Liver (tissue), 8 donors: ENCODE measurements at regions not wholly inside any gene's neighbourhood (a gene's known extent, or its start where the extent isn't known, plus 50 kb on each side); places are given as distances from the start of the nearest gene placed in this dataset.

Source experiments
- DNase-seq: peaks from one replicate; pipeline ENCODE4 v3.0.0-alpha.2; 2017; ENCODE audit warnings: low spot score
- H3K27ac ChIP-seq, 2 donors: one replicate each; pipeline ENCODE4 v1.7.0; 2013; ENCODE audit warnings: inconsistent platforms in 2 of 2, low read length in 2 of 2, control low read depth in 1 of 2, low read depth in 1 of 2, mild to moderate bottlenecking in 1 of 2
- H3K27me3 ChIP-seq, 4 donors: one replicate each; pipeline versions ENCODE4 v1.6.1 to v1.7.0; 2013; ENCODE audit warnings: low read length in 3 of 4, inconsistent platforms in 1 of 4, mild to moderate bottlenecking in 1 of 4, moderate library complexity in 1 of 4; ENCODE audit not compliant: control insufficient read depth in 4 of 4, insufficient read depth in 4 of 4
- H3K36me3 ChIP-seq, 4 donors: one replicate each; pipeline versions ENCODE4 v1.6.1 to v1.7.0; 2013; ENCODE audit warnings: low read length in 3 of 4, mild to moderate bottlenecking in 3 of 4, low read depth in 1 of 4, moderate library complexity in 1 of 4; ENCODE audit not compliant: control insufficient read depth in 4 of 4, insufficient read depth in 3 of 4
- H3K4me1 ChIP-seq, 4 donors: one replicate each; pipeline versions ENCODE4 v1.6.1 to v1.7.0; 2013; ENCODE audit warnings: low read length in 3 of 4, mild to moderate bottlenecking in 3 of 4, moderate library complexity in 1 of 4; ENCODE audit not compliant: control insufficient read depth in 4 of 4, insufficient read depth in 4 of 4
- H3K4me3 ChIP-seq, 3 donors: one replicate each; pipeline versions ENCODE4 v1.6.1 to v1.7.0; 2013; ENCODE audit warnings: low read length in 3 of 3, control low read depth in 1 of 3, low read depth in 1 of 3, mild to moderate bottlenecking in 1 of 3
- H3K9ac ChIP-seq, 2 donors: one replicate each; pipeline ENCODE4 v1.7.0; 2013; ENCODE audit warnings: low read length in 2 of 2, mild to moderate bottlenecking in 2 of 2, moderate library complexity in 2 of 2, control low read depth in 1 of 2, low read depth in 1 of 2
- H3K9me3 ChIP-seq, 4 donors: one replicate each; pipeline versions ENCODE4 v1.6.1 to v1.7.0; 2013; ENCODE audit warnings: low read length in 3 of 4; ENCODE audit not compliant: control insufficient read depth in 4 of 4
- EGR1 ChIP-seq, 2 donors: IDR thresholded peaks; 2 replicates each; pipeline ENCODE4 v1.6.1; 2016 to 2018; ENCODE audit warnings: antibody characterized with exemption in 2 of 2, low read depth in 2 of 2
- FOXA2 ChIP-seq: IDR thresholded peaks from 2 replicates; pipeline ENCODE4 v1.6.1; 2016; ENCODE audit warnings: antibody characterized with exemption
- GABPA ChIP-seq, 2 donors: IDR thresholded peaks in 1 of 2; conservative IDR thresholded peaks in 1 of 2; 2 replicates each; pipeline ENCODE4 v1.6.1; 2016; ENCODE audit warnings: antibody characterized with exemption in 2 of 2, mild to moderate bottlenecking in 1 of 2, moderate library complexity in 1 of 2
- HNF4A ChIP-seq, 2 donors: conservative IDR thresholded peaks; 2 replicates each; pipeline ENCODE4 v1.6.1; 2016; ENCODE audit warnings: antibody characterized with exemption in 2 of 2, mild to moderate bottlenecking in 2 of 2
- HNF4G ChIP-seq: IDR thresholded peaks from 2 replicates; pipeline ENCODE4 v1.6.1; 2016; ENCODE audit warnings: antibody characterized with exemption
- JUND ChIP-seq, 2 donors: IDR thresholded peaks; 2 replicates each; pipeline ENCODE4 v1.6.1; 2016; ENCODE audit warnings: antibody characterized with exemption in 2 of 2
- NR2F2 ChIP-seq: IDR thresholded peaks from 2 replicates; pipeline ENCODE4 v1.6.1; 2016; ENCODE audit warnings: antibody characterized with exemption
- RAD21 ChIP-seq, 2 donors: IDR thresholded peaks; 2 replicates each; pipeline ENCODE4 v1.6.1; 2016; ENCODE audit warnings: antibody characterized with exemption in 2 of 2, mild to moderate bottlenecking in 2 of 2
- RXRA ChIP-seq, 2 donors: IDR thresholded peaks; 2 replicates each; pipeline ENCODE4 v1.6.1; 2017 to 2018; ENCODE audit warnings: antibody characterized with exemption in 2 of 2, mild to moderate bottlenecking in 1 of 2
- SP1 ChIP-seq: IDR thresholded peaks from 2 replicates; pipeline ENCODE4 v1.6.1; 2018; ENCODE audit warnings: antibody characterized with exemption, mild to moderate bottlenecking
- YY1 ChIP-seq: IDR thresholded peaks from 2 replicates; pipeline ENCODE4 v1.6.1; 2016; ENCODE audit warnings: antibody characterized with exemption, mild to moderate bottlenecking
- WGBS: extraction: QIAGEN DNeasy Blood & Tissue Kit; methylation state at CpG from one replicate; pipeline ENCODE4 v1.1.7; 2013; 5-methylcytosine and 5-hydroxymethylcytosine counted together
- TF ChIP-seq, protein P1 (sequence below): IDR thresholded peaks from 2 replicates; pipeline ENCODE4 v1.6.1; 2016; ENCODE audit warnings: antibody characterized with exemption
- TF ChIP-seq, protein P2 (sequence below): IDR thresholded peaks from 2 replicates; pipeline ENCODE4 v1.6.1; 2016; ENCODE audit warnings: antibody characterized with exemption
- TF ChIP-seq, protein P3 (sequence below): IDR thresholded peaks from 2 replicates; pipeline ENCODE4 v1.6.1; 2016; ENCODE audit warnings: antibody characterized with exemption, mild to moderate bottlenecking
- TF ChIP-seq, protein P4 (sequence below): fragments of 150-350 bp; IDR thresholded peaks from 2 replicates; pipeline ENCODE4 v1.5.1; 2017; ENCODE audit warnings: improper control_type of control experiment, low read depth, low read length; ENCODE audit not compliant: missing input control
- donor health status: healthy.
- donor health status: healthy.
- donor health status: healthy.
- donor health status: healthy.
- donor health status: healthy.

DNA sequence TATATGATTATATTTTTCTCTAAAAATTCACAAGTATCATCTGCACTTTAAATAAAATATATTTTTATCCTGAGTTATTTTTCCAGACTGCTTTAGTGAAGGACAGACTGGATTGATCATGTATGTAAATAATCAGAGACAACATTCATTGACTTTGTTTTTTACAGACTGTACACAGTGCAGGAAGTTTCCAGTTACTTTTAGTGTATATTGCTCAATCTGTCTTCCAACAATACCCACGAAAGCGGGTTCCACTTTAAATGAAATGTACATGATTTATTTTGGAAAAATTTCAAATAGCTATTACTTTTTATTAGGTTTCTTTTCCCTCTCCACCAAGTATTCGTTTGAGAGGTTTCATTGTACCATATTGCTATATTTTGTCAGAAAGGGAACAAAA lies 497.0 kb downstream of the FSCB start (continued):
- TF ChIP-seq, protein P1, sequence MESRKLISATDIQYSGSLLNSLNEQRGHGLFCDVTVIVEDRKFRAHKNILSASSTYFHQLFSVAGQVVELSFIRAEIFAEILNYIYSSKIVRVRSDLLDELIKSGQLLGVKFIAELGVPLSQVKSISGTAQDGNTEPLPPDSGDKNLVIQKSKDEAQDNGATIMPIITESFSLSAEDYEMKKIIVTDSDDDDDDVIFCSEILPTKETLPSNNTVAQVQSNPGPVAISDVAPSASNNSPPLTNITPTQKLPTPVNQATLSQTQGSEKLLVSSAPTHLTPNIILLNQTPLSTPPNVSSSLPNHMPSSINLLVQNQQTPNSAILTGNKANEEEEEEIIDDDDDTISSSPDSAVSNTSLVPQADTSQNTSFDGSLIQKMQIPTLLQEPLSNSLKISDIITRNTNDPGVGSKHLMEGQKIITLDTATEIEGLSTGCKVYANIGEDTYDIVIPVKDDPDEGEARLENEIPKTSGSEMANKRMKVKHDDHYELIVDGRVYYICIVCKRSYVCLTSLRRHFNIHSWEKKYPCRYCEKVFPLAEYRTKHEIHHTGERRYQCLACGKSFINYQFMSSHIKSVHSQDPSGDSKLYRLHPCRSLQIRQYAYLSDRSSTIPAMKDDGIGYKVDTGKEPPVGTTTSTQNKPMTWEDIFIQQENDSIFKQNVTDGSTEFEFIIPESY: no peak
- no peak for TF ChIP-seq NR2F2

DNA sequence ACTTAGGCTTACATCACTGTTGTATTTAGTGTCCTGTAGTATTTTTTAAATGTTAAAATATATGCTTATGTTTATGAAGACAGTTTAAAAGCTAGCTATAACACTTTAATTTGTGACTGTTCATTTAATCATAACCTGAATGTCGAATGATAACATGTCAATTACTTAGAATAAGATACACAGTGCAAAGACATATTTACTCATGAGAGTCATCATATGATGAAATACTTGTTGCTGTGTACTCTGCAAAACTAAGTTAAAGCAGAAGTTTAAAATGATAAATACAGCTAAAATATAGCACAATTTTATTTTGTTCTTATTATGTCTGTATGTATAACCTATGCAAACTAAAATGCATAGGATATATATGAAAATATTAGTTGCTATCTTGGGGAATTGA lies 497.4 kb downstream of the FSCB start:
- DNase-seq: no peak
- H3K9ac ChIP-seq: no peak overlapping the region
- H3K4me1 ChIP-seq: peaks cover 0 to 16% (median 7%) of the 10 kb centered on the region in 4 donors
- WGBS: 11% methylated on average over 1 of the region's 1 CpG
- peak overlapping the region; percentile 72 to 80 for H3K27ac ChIP-seq
- no peaks in the 10 kb centered on the region for H3K9me3 ChIP-seq
- no peaks in the 10 kb centered on the region for H3K36me3 ChIP-seq
- TF ChIP-seq HNF4A (conservative IDR thresholded peaks at IDR 0.05) (peak; percentile 23 to 36), EGR1 (IDR thresholded peaks at IDR 0.05; ENCODE audit: low read depth in 2 of 2) (no peak), RAD21 (IDR thresholded peaks at IDR 0.05) (no peak), HNF4G (no peak), GABPA (IDR thresholded peaks at IDR 0.05 in 1 of 2, conservative IDR thresholded peaks at IDR 0.05 in 1 of 2) (no peak), RXRA (IDR thresholded peaks at IDR 0.05) (no peak), YY1 (no peak), JUND (IDR thresholded peaks at IDR 0.05) (peak in 1 of 2 donors; percentile 37), FOXA2 (peak; percentile 59)
- TF ChIP-seq, protein P2, sequence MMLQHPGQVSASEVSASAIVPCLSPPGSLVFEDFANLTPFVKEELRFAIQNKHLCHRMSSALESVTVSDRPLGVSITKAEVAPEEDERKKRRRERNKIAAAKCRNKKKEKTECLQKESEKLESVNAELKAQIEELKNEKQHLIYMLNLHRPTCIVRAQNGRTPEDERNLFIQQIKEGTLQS: peak; percentile 53
- TF ChIP-seq, protein P3, sequence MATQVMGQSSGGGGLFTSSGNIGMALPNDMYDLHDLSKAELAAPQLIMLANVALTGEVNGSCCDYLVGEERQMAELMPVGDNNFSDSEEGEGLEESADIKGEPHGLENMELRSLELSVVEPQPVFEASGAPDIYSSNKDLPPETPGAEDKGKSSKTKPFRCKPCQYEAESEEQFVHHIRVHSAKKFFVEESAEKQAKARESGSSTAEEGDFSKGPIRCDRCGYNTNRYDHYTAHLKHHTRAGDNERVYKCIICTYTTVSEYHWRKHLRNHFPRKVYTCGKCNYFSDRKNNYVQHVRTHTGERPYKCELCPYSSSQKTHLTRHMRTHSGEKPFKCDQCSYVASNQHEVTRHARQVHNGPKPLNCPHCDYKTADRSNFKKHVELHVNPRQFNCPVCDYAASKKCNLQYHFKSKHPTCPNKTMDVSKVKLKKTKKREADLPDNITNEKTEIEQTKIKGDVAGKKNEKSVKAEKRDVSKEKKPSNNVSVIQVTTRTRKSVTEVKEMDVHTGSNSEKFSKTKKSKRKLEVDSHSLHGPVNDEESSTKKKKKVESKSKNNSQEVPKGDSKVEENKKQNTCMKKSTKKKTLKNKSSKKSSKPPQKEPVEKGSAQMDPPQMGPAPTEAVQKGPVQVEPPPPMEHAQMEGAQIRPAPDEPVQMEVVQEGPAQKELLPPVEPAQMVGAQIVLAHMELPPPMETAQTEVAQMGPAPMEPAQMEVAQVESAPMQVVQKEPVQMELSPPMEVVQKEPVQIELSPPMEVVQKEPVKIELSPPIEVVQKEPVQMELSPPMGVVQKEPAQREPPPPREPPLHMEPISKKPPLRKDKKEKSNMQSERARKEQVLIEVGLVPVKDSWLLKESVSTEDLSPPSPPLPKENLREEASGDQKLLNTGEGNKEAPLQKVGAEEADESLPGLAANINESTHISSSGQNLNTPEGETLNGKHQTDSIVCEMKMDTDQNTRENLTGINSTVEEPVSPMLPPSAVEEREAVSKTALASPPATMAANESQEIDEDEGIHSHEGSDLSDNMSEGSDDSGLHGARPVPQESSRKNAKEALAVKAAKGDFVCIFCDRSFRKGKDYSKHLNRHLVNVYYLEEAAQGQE: no peak
- TF ChIP-seq, protein P1: no peak
- H3K4me3 ChIP-seq: no peak overlapping the region
- no peaks in the 10 kb centered on the region for H3K27me3 ChIP-seq

DNA sequence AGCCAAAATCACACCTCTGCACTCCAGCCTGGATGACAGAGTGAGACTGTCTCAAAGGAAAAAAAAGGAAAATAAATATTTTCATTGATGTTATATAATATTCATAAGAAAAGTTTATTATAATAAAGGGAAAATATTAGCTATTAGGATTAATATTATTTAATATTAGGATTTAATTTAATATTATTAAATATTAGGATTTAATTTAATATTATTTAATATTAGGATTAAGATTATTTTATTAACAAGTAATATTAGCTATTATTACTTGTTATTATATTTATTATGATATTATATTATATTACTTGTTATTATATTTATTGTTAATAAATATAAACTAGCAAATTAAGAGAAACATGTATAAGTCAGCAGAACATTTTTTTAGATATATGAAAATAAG lies 518.1 kb downstream of the FSCB start:
- H3K4me3 ChIP-seq: no peak overlapping the region
- H3K9ac ChIP-seq: no peak overlapping the region
- H3K4me1 ChIP-seq: no peaks in the 10 kb centered on the region
- TF ChIP-seq, protein P2: no peak
- TF ChIP-seq, protein P4, sequence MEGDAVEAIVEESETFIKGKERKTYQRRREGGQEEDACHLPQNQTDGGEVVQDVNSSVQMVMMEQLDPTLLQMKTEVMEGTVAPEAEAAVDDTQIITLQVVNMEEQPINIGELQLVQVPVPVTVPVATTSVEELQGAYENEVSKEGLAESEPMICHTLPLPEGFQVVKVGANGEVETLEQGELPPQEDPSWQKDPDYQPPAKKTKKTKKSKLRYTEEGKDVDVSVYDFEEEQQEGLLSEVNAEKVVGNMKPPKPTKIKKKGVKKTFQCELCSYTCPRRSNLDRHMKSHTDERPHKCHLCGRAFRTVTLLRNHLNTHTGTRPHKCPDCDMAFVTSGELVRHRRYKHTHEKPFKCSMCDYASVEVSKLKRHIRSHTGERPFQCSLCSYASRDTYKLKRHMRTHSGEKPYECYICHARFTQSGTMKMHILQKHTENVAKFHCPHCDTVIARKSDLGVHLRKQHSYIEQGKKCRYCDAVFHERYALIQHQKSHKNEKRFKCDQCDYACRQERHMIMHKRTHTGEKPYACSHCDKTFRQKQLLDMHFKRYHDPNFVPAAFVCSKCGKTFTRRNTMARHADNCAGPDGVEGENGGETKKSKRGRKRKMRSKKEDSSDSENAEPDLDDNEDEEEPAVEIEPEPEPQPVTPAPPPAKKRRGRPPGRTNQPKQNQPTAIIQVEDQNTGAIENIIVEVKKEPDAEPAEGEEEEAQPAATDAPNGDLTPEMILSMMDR: no peak
- no peak for TF ChIP-seq SP1
- no peaks in the 10 kb centered on the region for H3K36me3 ChIP-seq
- no peak for DNase-seq
- no peaks in the 10 kb centered on the region for H3K9me3 ChIP-seq
- H3K27ac ChIP-seq: no peak overlapping the region
- no peaks in the 10 kb centered on the region for H3K27me3 ChIP-seq
